ENCODE measurements at regions not wholly inside any gene's neighbourhood (a gene's known extent, or its start where the extent isn't known, plus 50 kb on each side); places are given as distances from the start of the nearest gene placed in this dataset.

- TF ChIP-seq ZNF274 (IDR thresholded peaks at IDR 0.05; ENCODE audit: low read depth, low read length) = no peak
- no peak for TF ChIP-seq YY1 (IDR thresholded peaks at IDR 0.05; ENCODE audit: insufficient read depth, insufficient read length)
- TF ChIP-seq SUZ12 (IDR thresholded peaks at IDR 0.05; ENCODE audit: extremely low read depth, insufficient read depth, insufficient read length) = no peak
Measured at GRCh38 chr20:52056203-52057062, 135.1 kb downstream of the ZFP64 start.

Data from NT2/D1 (cell line).